ENCODE measurements at regions not wholly inside any gene's neighbourhood (a gene's known extent, or its start where the extent isn't known, plus 50 kb on each side); places are given as distances from the start of the nearest gene placed in this dataset.

DNA sequence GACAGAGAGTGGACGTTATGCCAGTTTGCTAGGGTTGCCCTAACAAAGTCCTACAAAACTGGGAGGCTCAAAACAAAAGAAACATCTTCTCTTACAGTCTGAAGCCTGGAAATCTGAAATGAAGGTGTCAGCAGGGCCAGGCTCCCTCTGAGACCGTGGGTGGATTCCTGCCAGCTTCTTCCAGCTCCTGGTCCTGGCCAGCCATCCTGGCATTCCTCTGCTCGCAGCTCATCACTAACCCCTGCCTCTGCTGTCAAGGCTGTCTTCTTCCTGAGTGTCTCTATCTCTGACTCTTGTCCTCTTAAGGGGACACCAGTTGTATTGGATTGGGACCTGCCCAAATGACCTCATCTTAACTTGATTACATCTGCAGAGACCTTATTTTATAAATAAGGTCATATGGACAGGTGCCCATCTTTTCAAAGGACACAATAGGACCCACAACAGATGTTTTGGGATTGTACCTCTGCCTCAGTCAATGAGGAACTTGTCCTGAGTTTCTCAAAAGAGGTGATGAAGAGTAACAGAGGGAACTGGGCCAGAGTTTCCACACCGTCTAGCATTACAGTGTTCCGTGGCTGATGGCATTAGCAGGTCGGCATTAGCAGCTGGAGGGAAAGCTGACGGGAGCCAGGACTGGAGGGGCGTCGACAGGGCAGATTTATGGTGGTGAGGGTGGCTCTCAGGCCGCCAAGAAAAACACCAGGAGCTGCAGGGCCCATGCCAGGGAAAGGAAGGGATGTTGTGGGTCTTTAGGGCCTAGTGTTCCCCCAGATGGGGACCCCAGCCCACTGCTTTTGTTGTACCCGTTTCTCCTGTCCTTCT lies 157.3 kb downstream of the TBXT start:
- TF ChIP-seq EZH2 (IDR thresholded peaks at IDR 0.05) (no peak), POLR2AphosphoS5 (IDR thresholded peaks at IDR 0.05; ENCODE audit: borderline replicate concordance, low read depth, low read length) (no peak), FOXP2 (optimal IDR thresholded peaks at IDR 0.05; ENCODE audit: control extremely low read depth, extremely low read length, insufficient read depth) (no peak)

All from SK-N-MC (cell line).